ENCODE measurements at regions not wholly inside any gene's neighbourhood (a gene's known extent, or its start where the extent isn't known, plus 50 kb on each side); places are given as distances from the start of the nearest gene placed in this dataset.

GRCh38 chr2:6027066-6027465 lies 334.9 kb downstream of the SOX11 start:
- TF ChIP-seq POLR2A (IDR thresholded peaks at IDR 0.05; ENCODE audit: low read length) (no peak), GATA1 (IDR thresholded peaks at IDR 0.05; ENCODE audit: low read depth, low read length) (no peak)
